22Rv1 (cell line): ENCODE measurements at regions not wholly inside any gene's neighbourhood (a gene's known extent, or its start where the extent isn't known, plus 50 kb on each side); places are given as distances from the start of the nearest gene placed in this dataset.

Experiments
- H3K27ac ChIP-seq: fragments of 450-650 bp; 2 replicates; pipeline ENCODE4 v1.5.1; 2017
- CTCF ChIP-seq: fragments of 450-650 bp; IDR thresholded peaks from 2 replicates; pipeline ENCODE4 v1.5.1; 2017; ENCODE audit warnings: mild to moderate bottlenecking
- ZFX ChIP-seq: fragments of 450-650 bp; IDR thresholded peaks from 2 replicates; pipeline ENCODE4 v1.6.1; 2017; ENCODE audit warnings: antibody characterized with exemption, borderline replicate concordance

GRCh38 chr16:88289001-88289400, 93.8 kb upstream of the ZNF469 start:
- no peak overlapping the region for H3K27ac ChIP-seq
- TF ChIP-seq ZFX (no peak), CTCF (no peak)

GRCh38 chr16:88289561-88289960, 93.2 kb upstream of the ZNF469 start:
- no peak overlapping the region for H3K27ac ChIP-seq
- TF ChIP-seq ZFX: no peak
- no peak for TF ChIP-seq CTCF

- H3K27ac ChIP-seq: no peak overlapping the region
- TF ChIP-seq CTCF: no peak
- TF ChIP-seq ZFX: no peak
Measured at GRCh38 chr16:88289968-88290401, 92.8 kb upstream of the ZNF469 start.

- no peak overlapping the region for H3K27ac ChIP-seq
- TF ChIP-seq ZFX: no peak
- no peak for TF ChIP-seq CTCF
Measured at GRCh38 chr16:88290850-88291830, 91.6 kb upstream of the ZNF469 start.

GRCh38 chr16:88292007-88292970, 90.5 kb upstream of the ZNF469 start:
- no peak overlapping the region for H3K27ac ChIP-seq
- TF ChIP-seq ZFX (no peak), CTCF (no peak)

GRCh38 chr16:88293097-88293496, 89.7 kb upstream of the ZNF469 start:
- TF ChIP-seq ZFX (no peak), CTCF (no peak)
- no peak overlapping the region for H3K27ac ChIP-seq
